Omental fat pad (tissue), 3 donors: ENCODE measurements at regions not wholly inside any gene's neighbourhood (a gene's known extent, or its start where the extent isn't known, plus 50 kb on each side); places are given as distances from the start of the nearest gene placed in this dataset. TPM values are rescaled to one million over a fixed set of nuclear protein-coding genes. Genes with fewer than 3 reads are reported as not detected.

Experiments used
- ATAC-seq: fragments of 150-250 bp; one replicate; pipeline ENCODE4 v1.9.1; 2016; ENCODE audit warnings: mild to moderate bottlenecking, moderate library complexity; ENCODE audit not compliant: low FRiP score
- DNase-seq: peaks from one replicate; pipeline ENCODE4 v3.0.0-alpha.2; 2019; ENCODE audit warnings: low spot score
- small RNA-seq: library from RNA; depleted of rRNA; stranded (forward); fragments of <200 nt; gene quantifications from one replicate; pipeline ENCODE3, GENCODE V24; 2016
- TF ChIP-seq, protein P1 (sequence below), 3 donors: fragments of 450-650 bp; IDR thresholded peaks; one replicate each; pipeline ENCODE4 v1.5.1; 2016 to 2017; ENCODE audit warnings: antibody characterized with exemption in 3 of 3, mild to moderate bottlenecking in 3 of 3, moderate library complexity in 2 of 3

GRCh38 chr1:206419250-206419649, 51.0 kb upstream of the IKBKE start:
- TF ChIP-seq, protein P1, sequence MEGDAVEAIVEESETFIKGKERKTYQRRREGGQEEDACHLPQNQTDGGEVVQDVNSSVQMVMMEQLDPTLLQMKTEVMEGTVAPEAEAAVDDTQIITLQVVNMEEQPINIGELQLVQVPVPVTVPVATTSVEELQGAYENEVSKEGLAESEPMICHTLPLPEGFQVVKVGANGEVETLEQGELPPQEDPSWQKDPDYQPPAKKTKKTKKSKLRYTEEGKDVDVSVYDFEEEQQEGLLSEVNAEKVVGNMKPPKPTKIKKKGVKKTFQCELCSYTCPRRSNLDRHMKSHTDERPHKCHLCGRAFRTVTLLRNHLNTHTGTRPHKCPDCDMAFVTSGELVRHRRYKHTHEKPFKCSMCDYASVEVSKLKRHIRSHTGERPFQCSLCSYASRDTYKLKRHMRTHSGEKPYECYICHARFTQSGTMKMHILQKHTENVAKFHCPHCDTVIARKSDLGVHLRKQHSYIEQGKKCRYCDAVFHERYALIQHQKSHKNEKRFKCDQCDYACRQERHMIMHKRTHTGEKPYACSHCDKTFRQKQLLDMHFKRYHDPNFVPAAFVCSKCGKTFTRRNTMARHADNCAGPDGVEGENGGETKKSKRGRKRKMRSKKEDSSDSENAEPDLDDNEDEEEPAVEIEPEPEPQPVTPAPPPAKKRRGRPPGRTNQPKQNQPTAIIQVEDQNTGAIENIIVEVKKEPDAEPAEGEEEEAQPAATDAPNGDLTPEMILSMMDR (IDR thresholded peaks at IDR 0.05) = no peak
- ATAC-seq (no peak), DNase-seq (no peak)

DNA sequence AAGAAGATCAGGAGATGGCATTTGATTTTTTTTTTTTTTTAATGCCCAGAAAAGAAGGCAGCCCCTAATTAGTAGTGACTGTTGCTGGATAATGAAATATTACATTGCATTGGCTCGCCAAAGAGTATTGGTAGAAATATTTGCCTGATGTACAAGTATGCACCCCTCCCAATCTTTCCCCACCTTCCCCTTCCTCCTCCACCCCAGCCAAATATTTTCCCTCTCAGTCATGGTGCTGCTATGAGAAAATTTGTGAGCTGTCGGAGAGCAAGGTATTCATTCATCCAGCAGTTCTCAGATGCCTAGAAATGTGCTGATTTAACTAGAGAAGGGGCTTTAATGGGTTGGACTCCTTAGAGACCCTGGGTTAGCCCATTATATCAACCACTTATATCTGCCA, 50.5 kb upstream of the IKBKE start:
- no peak for DNase-seq
- no peak for ATAC-seq
- TF ChIP-seq, protein P1 (IDR thresholded peaks at IDR 0.05) = no peak

DNA sequence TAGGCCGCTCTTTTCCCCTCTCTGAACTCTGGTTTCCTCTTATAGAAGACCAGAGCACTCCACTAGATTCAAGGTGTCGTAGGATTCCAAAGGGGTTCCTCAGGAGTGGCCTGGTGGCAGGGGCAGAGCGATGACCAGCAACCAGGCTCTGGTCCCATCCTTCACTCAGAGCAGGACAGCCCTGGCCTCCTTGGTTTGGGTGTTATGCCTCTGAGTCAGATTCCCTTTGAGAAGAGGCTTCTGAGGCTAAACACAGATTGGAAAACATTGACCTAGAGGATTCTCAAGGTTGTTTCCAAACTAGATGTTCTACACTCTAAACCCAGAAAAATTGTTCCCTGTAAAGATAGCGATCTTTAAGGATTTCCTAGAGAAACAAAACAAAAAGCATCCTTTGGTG, 49.8 kb upstream of the IKBKE start:
- DNase-seq = no peak
- ATAC-seq = no peak
- TF ChIP-seq, protein P1 (IDR thresholded peaks at IDR 0.05) = no peak

Small RNAs in the stretch of these regions (small RNA-seq; reads per million reads assigned to genes)
- gene AC244023.1 = not detected
